HepG2 (cell line): ENCODE measurements at regions not wholly inside any gene's neighbourhood (a gene's known extent, or its start where the extent isn't known, plus 50 kb on each side); places are given as distances from the start of the nearest gene placed in this dataset.

Experiments used
- ATAC-seq: fragments of 200-7000 bp; cut with Tn5 transposase; 3 replicates; pipeline ENCODE4 v1.9.1; 2020; ENCODE audit warnings: mild to moderate bottlenecking, moderate library complexity
- BruUV-seq: library from RNA; stranded (reverse); fragments of 400-500 nt; replicated peaks from 2 replicates; lab custom pipeline; 2021; lab: Mats Ljungman, UMichigan
- CTCF ChIA-PET: fragments of 300-600 bp; formaldehyde crosslinking; extraction: SDS; loops from one replicate; lab custom pipeline; 2021; ENCODE audit warnings: low total read pairs, inconsistent platforms, low intra/inter-chr PET ratio; lab: Yijun Ruan, JAX
- POLR2A ChIA-PET: fragments of 350-600 bp; sonication (Branson Sonifier 250); formaldehyde crosslinking; loops from one replicate; lab custom pipeline; 2020; ENCODE audit warnings: antibody characterized with exemption, inconsistent platforms; lab: Yijun Ruan, JAX
- DNase-seq: peaks from one replicate; pipeline ENCODE4 v3.0.0-alpha.2; 2015; ENCODE audit warnings: low spot score
- FAIRE-seq: peaks from 3 replicates; lab custom pipeline; 2011; peaks lifted over from hg19 to GRCh38; lab: Jason Lieb, UNC
- H2AFZ ChIP-seq: one replicate; pipeline ENCODE4 v1.6.1; 2011; ENCODE audit warnings: low read length, inconsistent platforms
- H3K27ac ChIP-seq: fragments of 300-600 bp; 3 replicates; pipeline ENCODE4 v1.8.0; 2011; ENCODE audit warnings: mixed run types, mild to moderate bottlenecking, mixed read lengths, low read length, inconsistent platforms; ENCODE audit not compliant: insufficient read depth; ENCODE audit errors: extremely low read length
- H3K27me3 ChIP-seq, 2 experiments: fragments of 200-600 bp in 1 of 2; 2 replicates in 1 of 2; 3 replicates in 1 of 2; pipeline versions ENCODE4 v1.6.0 to v1.8.0; 2011; ENCODE audit warnings: low read length in 2 of 2, mild to moderate bottlenecking in 2 of 2, moderate library complexity in 2 of 2, inconsistent platforms in 1 of 2; ENCODE audit not compliant: insufficient read depth in 2 of 2, control insufficient read depth in 1 of 2
- H3K36me3 ChIP-seq, 2 experiments: fragments of 200-600 bp in 1 of 2; replicated peaks in 1 of 2; 2 replicates in 1 of 2; 3 replicates in 1 of 2; pipeline versions ENCODE4 v1.5.1 to v1.8.0; 2011; ENCODE audit warnings: low read length in 2 of 2, inconsistent platforms in 1 of 2; ENCODE audit not compliant: insufficient read depth in 2 of 2, control insufficient read depth in 1 of 2
- H3K4me1 ChIP-seq: 2 replicates; pipeline ENCODE4 v1.5.1; 2012; ENCODE audit warnings: low read length, inconsistent platforms; ENCODE audit not compliant: insufficient read depth
- H3K4me2 ChIP-seq: 2 replicates; pipeline ENCODE4 v1.6.0; 2011; ENCODE audit warnings: low read depth, low read length, inconsistent platforms
- H3K4me3 ChIP-seq, 3 experiments: fragments of 200-600 bp in 1 of 3; sonication (generic), shearing (Covaris generic) in 1 of 3; replicated peaks in 1 of 3; 2 replicates each; pipeline ENCODE4 v1.5.1; 2011 to 2016; ENCODE audit warnings: low read length in 3 of 3, inconsistent platforms in 2 of 3, low read depth in 2 of 3, mild to moderate bottlenecking in 2 of 3, control low read depth in 1 of 3, mixed read lengths in 1 of 3; ENCODE audit not compliant: insufficient read depth in 1 of 3
- H3K79me2 ChIP-seq: one replicate; pipeline ENCODE4 v1.6.1; 2011; ENCODE audit warnings: low read length, inconsistent platforms; ENCODE audit not compliant: insufficient read depth
- H3K9ac ChIP-seq: 2 replicates; pipeline ENCODE4 v1.6.0; 2011; ENCODE audit warnings: mild to moderate bottlenecking, low read depth, low read length, inconsistent platforms; ENCODE audit not compliant: insufficient read depth
- H3K9me3 ChIP-seq: 2 replicates; pipeline ENCODE4 v1.5.1; 2012; ENCODE audit warnings: mild to moderate bottlenecking, low read length
- H4K20me1 ChIP-seq: 2 replicates; pipeline ENCODE4 v1.6.0; 2011; ENCODE audit warnings: inconsistent platforms, mild to moderate bottlenecking, low read length, moderate library complexity; ENCODE audit not compliant: insufficient read depth
- ATF7 ChIP-seq, 2 experiments: fragments of 450-650 bp in 1 of 2; sonication (generic) in 1 of 2; formaldehyde crosslinking in 1 of 2; IDR thresholded peaks; 2 replicates each; pipeline versions ENCODE4 v1.4.0 to v1.6.1; 2016 to 2020; ENCODE audit warnings: antibody characterized with exemption in 1 of 2, mild to moderate bottlenecking in 1 of 2, missing genetic modification reagents in 1 of 2
- BATF2 ChIP-seq: sonication (generic); formaldehyde crosslinking; IDR thresholded peaks from 2 replicates; pipeline ENCODE4 v1.8.0; 2022; ENCODE audit warnings: mild to moderate bottlenecking, missing genetic modification reagents, moderate library complexity
- CCDC6 ChIP-seq: sonication (generic); formaldehyde crosslinking; IDR thresholded peaks from 2 replicates; pipeline ENCODE4 v1.8.1; 2022; ENCODE audit warnings: mild to moderate bottlenecking, missing genetic modification reagents, moderate library complexity
- DR1 ChIP-seq: sonication (generic); formaldehyde crosslinking; IDR thresholded peaks from 2 replicates; pipeline ENCODE4 v1.8.0; 2021; ENCODE audit warnings: mild to moderate bottlenecking, missing genetic modification reagents, inconsistent platforms
- HMGXB4 ChIP-seq, 2 experiments: sonication (generic) in 1 of 2; formaldehyde crosslinking in 1 of 2; IDR thresholded peaks; 2 replicates each; pipeline versions ENCODE4 v1.4.0 to v1.6.1; 2018 to 2020; ENCODE audit warnings: missing genetic modification reagents in 2 of 2, borderline replicate concordance in 1 of 2, low read depth in 1 of 2, mild to moderate bottlenecking in 1 of 2, missing biosample characterization in 1 of 2
- KLF13 ChIP-seq: sonication (generic); formaldehyde crosslinking; IDR thresholded peaks from 2 replicates; pipeline ENCODE4 v1.4.0; 2020; ENCODE audit warnings: mild to moderate bottlenecking, missing genetic modification reagents
- MYNN ChIP-seq: sonication (generic); formaldehyde crosslinking; IDR thresholded peaks from 2 replicates; pipeline ENCODE4 v1.4.0; 2020; ENCODE audit warnings: mild to moderate bottlenecking, low read depth, missing genetic modification reagents
- REL ChIP-seq: sonication (generic); formaldehyde crosslinking; conservative IDR thresholded peaks from 2 replicates; pipeline ENCODE4 v1.8.0; 2022; ENCODE audit warnings: mild to moderate bottlenecking, missing genetic modification reagents, moderate library complexity
- ZFAT ChIP-seq: sonication (generic); formaldehyde crosslinking; conservative IDR thresholded peaks from 2 replicates; pipeline ENCODE4 v1.8.1; 2023; ENCODE audit warnings: missing genetic modification reagents, inconsistent platforms
- ZNF639 ChIP-seq: conservative IDR thresholded peaks from 2 replicates; pipeline ENCODE4 v1.6.1; 2018; ENCODE audit warnings: missing genetic modification reagents
- ZNF674 ChIP-seq: sonication (generic); formaldehyde crosslinking; IDR thresholded peaks from 2 replicates; pipeline ENCODE4 v1.5.0; 2020; ENCODE audit warnings: low read depth, mild to moderate bottlenecking, missing genetic modification reagents
- WGBS: methylation state at CpG from one replicate; pipeline ENCODE4 v1.1.6; 2017; ENCODE audit warnings: low lambda C conversion rate; 5-methylcytosine and 5-hydroxymethylcytosine counted together
- in situ Hi-C: cut with HindIII; loops from 2 replicates; pipeline ENCODE4 v1.10.0; 2017; ENCODE audit warnings: low pct_unique_long_range_greater_than_20kb; ENCODE audit not compliant: extremely low pct_ligation_motif_present
- intact Hi-C: fragments of 100-400 bp; cut with micrococcal nuclease; formaldehyde crosslinking; loops from one replicate; pipeline ENCODE4 v1.10.0; 2022; ENCODE audit not compliant: unreplicated experiment

GRCh38 chr3:110198717-110199587 lies 861.6 kb upstream of the DPPA4 start:
- H3K27ac ChIP-seq, result no peak overlapping the region
- H3K27me3 ChIP-seq, result no peaks in the 10 kb centered on the region
- CTCF ChIA-PET, result no interaction called here
- no peak overlapping the region for H2AFZ ChIP-seq
- H3K4me1 ChIP-seq, result no peaks in the 10 kb centered on the region
- intact Hi-C loops, result no loop called here
- POLR2A ChIA-PET, result no interaction called here
- H3K79me2 ChIP-seq, result no peaks in the 10 kb centered on the region
- H3K4me3 ChIP-seq, result no peak overlapping the region
- no TSS peak for BruUV-seq
- no peaks in the 10 kb centered on the region for H3K36me3 ChIP-seq
- in situ Hi-C loops, result no loop called here
- no peaks in the 10 kb centered on the region for H4K20me1 ChIP-seq
- DNase-seq (no peak), FAIRE-seq (no peak), ATAC-seq (no peak)
- WGBS, result 7% methylated on average over 5 of the region's 12 CpGs
- peaks cover 24% of the 10 kb centered on the region for H3K9me3 ChIP-seq
- H3K9ac ChIP-seq, result no peak overlapping the region
- H3K4me2 ChIP-seq, result no peak overlapping the region
- no peak for TF ChIP-seq MYNN (CRISPR knock-in tag)
- no peak for TF ChIP-seq BATF2 (CRISPR knock-in tag)
- TF ChIP-seq KLF13 (CRISPR knock-in tag), result no peak
- TF ChIP-seq ZNF639 (CRISPR knock-in tag), result no peak
- no peak for TF ChIP-seq HMGXB4 (CRISPR knock-in tag; IDR thresholded peaks at IDR 0.05; ENCODE audit: borderline replicate concordance in 1 of 2, low read depth in 1 of 2)
- no peak for TF ChIP-seq ZNF674 (CRISPR knock-in tag)
- TF ChIP-seq ATF7 (IDR thresholded peaks at IDR 0.05), result no peak
- no peak for TF ChIP-seq ATF7 (CRISPR knock-in tag; IDR thresholded peaks at IDR 0.05)
- no peak for TF ChIP-seq DR1
- no peak for TF ChIP-seq ZFAT (CRISPR knock-in tag)
- TF ChIP-seq CCDC6 (CRISPR knock-in tag), result no peak
- TF ChIP-seq REL (CRISPR knock-in tag), result no peak
